ENCODE measurements at regions not wholly inside any gene's neighbourhood (a gene's known extent, or its start where the extent isn't known, plus 50 kb on each side); places are given as distances from the start of the nearest gene placed in this dataset.

DNA sequence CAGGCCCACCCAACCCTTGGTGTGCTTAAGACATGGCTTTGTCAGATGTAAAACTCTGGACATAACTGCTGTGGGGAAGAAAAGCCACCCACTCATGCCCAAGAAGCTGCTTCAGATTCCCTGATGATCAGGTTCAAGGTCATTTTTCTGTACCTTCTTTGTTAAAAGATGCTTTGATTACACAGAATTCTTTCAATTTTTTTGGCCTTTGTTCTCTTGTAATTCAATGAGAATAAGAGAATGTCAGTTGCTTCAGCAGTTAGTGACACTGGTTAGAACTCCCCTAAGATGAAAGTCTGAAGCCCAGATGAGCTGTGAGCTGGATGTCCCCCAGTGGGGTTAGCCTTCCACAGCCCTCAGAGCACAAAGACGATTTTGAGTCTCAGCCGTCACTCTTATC lies 152.7 kb downstream of the CHRM3 start:
- no peak for DNase-seq

DNA sequence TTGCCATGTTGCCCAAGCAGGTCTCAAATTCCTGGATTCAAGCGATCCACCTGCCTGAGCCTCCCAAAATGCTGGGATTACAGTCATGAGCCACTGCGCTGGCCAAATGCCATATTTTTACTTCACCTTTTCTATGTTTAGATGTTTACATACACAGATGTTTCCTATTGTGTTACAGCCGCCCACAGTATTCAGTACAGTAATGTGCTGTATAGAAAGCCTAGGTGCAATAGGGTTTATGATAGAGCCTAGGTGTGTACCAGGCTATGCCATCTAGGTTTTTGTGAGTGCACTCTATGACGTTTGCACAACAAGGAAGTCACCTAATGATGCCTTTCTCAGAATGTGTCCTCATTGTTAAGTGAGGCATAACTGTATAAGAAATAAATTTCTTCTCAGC lies 153.4 kb downstream of the CHRM3 start:
- no peak for DNase-seq

DNA sequence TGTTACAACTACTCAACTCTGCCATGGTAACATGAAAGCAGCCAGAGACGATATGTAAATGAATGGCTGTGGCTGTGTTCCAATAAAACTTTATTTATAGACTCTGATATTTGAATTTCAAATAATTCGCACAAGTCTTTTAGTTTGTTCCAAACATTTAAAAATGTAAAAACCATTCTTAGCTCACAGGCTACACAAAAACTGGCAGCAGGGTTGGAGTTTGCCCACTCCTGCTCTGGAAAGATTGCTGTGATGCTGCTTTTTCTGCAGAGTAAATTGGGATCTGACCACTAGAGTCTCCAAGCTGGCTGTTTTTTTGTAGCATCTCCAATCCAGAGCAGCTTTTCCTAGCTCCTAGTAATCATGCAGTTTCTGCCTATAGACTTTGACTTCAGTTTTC lies 157.5 kb downstream of the CHRM3 start:
- no peak for DNase-seq

DNA sequence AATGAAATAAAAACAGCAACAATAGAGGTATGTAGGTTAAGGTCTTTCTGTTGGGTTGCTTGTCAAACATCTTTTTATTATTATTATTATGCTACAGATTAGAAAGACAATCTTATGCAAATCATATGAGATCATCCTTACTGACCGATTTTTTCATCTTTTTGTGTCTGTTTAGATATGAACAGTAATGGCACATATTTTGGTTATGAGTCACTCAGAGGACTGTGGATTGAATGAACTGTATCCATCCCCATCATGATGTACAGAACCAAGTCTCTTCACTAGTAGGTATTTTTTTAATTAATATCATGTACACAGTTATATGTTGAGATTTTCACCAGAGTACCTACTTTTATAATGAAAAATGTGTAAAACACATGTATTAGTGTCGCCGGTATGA lies 159.1 kb downstream of the CHRM3 start:
- no peak for DNase-seq

DNA sequence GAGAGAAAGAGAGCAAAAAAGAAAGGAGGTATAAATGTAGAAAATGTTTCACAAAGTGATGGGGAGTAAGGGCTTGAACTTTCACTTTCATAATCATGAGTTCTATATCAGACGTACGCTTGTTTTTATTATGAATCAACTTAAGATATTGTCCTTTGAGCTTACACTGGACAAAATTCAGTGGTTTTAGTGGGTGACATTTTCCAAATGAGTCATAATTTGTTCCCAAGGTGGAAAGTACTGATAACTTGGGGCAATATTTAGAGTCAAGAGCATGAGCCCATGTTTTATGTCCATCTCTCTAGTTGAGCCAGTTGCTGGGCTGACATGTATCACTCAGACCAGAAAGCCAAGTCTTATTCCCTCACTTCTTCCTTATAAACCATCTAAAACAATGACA lies 161.6 kb downstream of the CHRM3 start:
- no peak for DNase-seq

DNA sequence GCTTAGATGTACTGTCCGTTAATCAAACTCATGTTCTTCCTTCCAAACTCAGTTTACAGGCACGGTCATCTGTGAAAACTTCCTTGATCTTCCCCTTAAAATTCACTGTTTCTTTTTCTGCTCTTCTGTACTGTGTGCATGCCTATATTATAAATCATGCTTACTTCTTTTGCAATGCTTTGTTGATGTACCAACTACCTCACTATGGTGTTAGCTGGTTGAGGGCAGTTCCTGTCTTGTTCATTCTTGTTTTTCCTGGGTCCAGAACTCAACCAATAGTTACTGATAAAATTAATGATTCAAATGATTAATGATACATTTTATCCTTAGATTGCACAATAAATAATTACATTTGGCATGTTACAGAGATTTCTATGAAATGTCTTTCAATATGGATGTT lies 163.8 kb downstream of the CHRM3 start:
- no peak for DNase-seq

DNA sequence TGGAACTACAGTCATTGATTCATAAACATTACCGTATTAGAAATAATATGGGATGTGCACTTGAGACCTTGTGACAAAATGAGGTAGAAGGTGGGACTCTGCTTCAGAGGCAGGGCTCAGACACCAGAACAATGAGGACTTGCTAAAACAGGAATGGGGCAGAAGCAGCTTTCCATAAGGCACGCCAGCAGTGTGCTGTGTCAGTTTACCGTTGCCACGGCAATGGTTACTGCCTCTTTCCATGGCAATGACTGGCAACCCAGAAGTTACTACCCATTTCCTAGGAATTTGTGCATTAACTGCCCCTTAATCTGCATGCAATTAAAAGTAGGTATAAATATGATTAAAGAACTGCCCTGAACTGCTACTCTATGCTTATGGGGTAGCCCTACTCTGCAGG lies 169.0 kb downstream of the CHRM3 start:
- DNase-seq, result no peak

DNA sequence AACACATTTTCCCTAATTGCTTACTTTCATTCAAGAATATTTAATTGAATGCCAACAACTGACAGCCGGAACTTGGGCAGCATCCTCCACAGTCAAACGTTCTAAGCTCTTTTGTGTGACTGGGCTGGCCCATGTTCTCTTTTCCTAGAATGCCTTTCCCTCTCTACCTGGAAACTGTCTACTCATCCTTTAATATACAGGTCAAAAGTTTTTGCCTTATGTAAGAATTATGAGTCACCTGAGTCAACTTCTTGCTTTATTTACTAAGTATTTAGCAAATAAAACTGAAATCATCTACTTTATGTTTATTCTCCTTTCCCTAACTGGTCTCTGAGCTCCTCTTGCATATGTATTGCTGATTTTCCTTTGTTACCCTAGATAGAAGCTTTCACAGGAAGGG lies 172.2 kb downstream of the CHRM3 start:
- DNase-seq, result no peak

DNA sequence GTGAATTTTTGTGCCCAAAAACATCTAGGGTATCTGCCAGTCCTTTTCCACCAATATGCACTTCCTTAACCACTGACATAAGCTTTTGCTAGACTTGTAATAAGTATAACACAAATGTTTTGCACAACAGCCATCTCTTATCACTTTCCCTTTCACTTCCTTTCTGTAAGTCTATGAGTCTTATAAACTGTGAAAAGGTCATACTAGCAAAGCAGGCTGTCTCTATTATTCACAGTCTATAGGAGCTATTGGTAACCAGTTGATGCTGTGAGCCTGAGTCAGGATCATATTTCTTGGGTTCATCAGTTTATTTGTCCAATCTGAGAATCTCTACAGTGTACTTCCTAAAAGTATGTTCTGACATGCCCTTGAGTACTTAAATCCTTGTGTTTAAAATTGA lies 172.6 kb downstream of the CHRM3 start:
- no peak for DNase-seq

DNA sequence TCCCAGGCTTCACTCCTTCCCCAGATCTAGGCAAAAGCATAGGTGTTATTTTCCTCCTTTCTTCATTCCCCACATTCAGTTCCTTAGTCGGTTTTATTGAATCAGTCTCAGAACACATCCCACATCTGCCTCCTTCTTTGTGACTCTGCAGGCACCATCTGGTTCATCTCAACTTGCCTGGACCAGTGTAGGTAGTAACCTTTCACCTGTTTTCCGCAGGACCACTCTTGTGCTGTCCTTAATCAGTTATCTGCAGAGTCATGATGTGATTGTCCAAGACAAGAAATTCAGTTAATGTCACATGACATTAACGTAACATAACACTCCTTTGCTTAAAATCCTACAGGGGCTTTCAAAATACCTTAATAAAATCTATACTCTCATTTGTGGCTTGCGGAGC lies 174.6 kb downstream of the CHRM3 start:
- no peak for DNase-seq

DNA sequence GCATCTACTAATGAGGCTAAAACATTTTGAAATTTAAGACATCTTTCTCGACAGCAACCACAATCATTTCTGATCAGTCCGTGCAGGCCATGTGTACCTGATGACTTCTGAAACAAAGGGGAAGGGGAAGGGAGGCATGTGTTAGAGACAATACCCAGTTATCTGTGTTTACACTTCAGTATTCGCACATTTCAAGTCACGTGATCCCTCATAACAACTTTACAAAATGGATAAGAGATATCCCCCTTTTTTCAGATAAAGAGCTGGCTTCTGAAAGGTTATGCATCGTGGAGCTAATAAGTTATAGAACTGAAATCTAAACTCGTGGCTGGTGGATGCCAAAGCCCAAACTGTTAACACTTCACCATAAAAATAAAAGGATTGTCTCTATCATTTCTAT lies 175.7 kb downstream of the CHRM3 start:
- DNase-seq, result no peak

DNA sequence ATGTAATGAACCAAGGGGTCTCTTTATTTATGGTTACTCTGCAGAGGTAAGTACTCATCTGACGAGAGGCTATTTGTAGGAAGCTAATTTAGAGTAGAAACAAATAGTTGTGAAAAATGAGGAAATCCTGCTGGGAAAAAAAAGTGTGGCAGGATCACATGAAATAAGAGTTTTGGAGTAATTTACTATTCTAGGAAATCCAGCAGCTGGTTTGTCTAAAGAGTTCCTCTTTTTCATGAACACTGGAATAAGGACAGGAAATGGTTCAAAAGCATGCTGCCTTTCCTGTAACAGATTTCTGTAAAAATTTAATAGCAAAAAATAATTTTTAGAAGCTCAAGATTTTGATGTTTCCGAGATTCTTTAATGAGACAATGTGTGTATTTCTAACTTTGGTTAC lies 177.3 kb downstream of the CHRM3 start:
- DNase-seq, result no peak

DNA sequence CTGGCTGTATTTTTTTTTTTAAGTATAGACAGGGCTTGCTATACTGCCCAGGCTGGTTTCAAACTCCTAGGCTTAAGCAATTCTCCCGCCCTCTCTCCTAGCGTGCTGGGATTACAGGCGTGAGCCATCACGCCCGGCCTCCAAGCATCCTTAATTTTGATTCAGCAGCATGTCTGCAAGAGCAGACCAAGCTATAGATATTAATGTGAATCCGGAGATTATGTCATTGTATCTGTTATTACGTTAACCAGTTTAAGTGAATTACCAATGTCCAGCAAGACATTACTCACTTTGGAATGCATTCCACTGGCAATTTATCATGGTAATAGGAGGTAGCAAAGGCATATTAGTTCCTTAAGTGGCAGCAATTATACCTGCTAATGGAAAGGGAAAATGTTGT lies 179.7 kb downstream of the CHRM3 start:
- DNase-seq, result no peak

DNA sequence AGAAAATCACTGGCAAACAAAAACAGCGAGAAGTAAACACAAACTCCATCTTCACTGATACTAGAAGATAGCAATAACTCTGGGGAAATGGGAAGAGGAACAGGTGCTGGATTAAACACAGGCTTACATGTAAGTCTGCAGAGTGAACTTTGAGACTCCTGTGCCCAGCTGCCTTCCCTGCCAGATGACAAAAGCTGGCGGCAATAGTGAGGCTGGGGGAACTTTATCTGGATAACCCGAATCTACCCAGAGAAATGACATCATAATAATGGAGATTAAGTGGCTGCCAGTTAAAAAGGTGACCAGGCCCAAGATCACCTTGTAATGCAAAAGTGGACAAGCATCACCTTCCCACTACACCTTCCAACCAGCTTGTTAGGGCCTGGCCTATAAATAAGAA lies 184.5 kb downstream of the CHRM3 start:
- DNase-seq, result no peak

DNA sequence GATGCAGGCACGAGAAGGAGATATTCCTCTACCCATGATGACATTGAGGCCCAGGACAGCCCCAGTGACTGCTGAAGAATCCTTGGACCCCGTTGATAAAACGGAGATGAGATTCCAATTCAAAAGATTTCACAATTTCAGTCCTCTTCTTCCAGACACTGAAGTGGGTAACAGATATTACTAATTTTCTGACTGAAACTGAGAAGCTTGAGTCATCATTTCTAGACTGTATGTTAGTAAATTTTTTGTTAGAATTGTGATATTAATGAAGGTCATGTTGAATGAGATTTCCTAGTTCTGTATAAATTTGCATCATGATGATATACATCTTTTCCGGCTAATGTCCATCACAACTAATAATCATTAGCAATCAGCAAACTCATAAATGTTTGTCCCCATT lies 185.8 kb downstream of the CHRM3 start:
- DNase-seq, result no peak

DNA sequence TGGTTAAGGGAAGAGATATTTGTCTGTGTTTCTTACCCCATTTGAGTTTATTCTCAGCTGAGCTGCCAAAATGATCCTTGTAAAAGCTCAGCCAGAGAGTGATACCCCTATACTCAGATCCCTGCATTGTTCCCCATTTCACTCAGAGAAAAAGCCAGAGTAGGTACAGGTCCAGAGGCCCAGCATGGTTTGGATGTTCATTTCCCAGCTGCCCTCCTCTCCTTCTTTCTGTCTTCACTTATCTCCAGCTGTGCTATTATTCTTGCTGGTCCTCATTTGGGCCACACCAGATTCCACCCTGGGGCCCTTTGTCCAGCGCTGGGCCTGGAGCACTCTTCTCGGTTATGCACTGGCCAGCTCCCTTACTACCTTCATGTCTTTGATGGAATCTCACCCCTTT lies 187.7 kb downstream of the CHRM3 start:
- DNase-seq, result no peak

DNA sequence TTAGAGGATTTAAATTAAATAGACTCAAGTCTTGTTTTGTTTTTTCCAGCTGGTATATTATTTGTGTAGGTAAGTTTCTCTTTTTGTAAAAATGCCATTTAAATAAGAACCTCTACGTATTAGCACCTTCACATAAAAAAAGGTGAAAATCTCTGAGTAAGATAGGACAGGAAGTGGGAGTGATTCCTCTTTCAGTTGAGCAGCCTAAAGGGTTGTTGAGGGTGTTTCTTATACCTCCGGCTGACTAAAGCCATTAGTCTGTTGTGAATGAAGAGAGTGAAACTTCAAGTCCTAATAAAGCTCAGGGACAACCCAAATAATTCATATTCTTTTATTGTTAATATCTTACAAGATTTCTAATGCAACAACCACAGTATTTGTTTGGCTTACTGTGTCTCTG lies 188.7 kb downstream of the CHRM3 start:
- no peak for DNase-seq

DNA sequence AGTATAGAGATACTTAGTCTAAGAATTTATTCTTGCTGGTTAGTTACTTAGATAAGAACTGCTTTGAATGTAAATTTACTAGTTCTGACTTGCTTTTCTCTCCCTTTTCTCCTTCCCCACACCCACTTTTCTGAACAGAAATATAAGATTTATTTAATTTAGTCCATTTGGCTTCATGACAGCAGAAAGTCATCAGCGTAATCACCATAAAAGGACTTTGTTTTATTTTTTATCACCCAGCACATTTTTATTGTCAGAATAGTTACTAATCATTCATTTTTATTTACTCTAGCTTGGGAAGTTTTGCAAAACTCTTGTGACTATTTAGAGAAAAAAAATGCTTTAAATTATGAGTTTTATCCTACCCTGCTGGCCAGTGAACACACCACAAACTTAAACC lies 197.2 kb downstream of the CHRM3 start:
- DNase-seq, result no peak

DNA sequence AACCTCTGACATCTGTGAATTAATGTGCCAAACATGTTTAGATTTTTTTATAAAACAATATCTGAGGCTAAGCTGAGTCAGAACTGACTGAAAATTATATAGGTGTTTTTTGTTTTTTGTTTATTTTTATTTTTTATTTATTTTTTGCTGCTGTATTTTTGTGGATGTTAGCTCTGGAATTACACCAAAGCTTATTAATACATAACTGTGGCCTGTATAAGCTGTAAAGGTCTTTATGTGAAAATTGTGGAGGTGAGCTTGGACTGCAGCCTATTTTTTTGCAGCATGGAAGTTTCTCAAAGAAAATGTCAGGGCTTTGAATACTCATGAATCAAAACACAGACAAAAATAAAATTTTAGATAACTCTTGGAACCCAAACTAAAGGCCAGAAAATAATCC lies 199.8 kb downstream of the CHRM3 start:
- DNase-seq, result no peak

DNA sequence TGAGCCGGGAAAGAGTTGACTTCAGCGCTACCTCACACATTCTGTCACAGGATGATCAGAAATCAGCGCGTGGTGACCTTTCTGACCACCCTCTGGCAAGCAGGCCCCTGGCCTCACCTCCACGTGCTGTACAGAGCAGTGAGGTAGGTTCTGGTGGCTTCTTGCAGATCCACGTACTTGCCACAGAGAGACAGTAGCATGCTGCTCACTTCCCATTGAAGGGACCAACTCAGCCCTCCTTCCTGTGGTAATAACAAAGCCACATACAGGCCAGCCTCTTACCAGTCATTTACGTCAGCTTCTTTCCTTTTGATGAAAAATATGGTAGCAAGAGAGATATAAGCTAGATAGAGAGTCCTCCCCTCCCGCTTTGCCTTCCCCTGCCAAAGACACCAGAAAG lies 200.7 kb downstream of the CHRM3 start:
- DNase-seq, result no peak

DNA sequence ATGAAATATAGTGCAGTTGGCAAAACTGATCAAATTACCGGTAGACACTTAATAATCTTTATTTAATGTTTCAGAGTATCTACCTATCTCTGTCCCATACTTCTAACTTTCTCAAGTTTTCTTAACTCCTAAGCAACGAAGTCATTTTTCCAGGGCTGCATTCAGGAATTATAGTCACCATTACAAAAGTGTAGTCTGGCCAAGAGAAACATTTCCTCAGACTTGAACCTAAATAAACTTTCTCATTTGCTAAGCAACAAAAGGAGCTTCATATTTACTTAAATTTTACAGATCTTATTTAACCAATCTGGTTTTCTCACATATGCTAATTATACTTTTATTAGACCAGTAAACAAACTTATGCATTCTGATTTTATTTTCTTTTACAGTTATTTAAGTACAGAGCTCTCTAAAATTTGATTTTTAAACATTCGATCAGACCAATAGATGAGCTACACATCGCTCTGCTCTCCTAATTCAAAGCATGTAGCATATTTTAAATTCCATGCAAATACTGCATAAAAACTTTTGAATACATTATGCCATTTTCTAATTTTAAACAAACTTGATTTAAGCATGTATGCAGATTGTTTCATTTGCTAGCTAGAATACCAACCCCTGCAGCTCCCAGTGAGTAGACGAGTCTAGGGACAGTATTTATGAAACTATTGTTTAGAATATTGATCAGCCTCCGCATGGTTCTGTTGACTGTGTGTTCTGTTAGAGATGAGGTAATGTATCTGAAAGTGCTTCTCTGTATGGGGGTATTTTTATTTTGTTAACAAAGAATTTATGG lies 201.4 kb downstream of the CHRM3 start:
- DNase-seq, result no peak

DNA sequence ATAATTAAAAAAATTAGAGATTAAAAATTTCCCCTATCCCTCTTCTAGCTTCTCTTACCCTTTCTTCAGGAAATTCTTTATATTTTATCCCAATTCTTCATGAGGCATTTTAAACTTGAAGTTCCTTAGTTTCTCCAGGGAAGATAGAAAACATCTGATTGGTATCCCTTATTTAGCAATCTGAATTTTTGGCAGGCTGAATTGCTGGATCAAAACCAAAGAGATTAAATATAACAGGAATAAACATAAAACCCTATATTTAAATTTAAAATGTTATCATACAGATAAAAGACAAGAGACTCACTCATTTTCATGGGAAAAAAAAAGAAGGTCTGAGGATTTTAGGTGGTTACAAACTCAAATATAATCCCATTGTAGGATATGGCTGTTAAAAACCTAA lies 204.2 kb downstream of the CHRM3 start:
- DNase-seq, result no peak

DNA sequence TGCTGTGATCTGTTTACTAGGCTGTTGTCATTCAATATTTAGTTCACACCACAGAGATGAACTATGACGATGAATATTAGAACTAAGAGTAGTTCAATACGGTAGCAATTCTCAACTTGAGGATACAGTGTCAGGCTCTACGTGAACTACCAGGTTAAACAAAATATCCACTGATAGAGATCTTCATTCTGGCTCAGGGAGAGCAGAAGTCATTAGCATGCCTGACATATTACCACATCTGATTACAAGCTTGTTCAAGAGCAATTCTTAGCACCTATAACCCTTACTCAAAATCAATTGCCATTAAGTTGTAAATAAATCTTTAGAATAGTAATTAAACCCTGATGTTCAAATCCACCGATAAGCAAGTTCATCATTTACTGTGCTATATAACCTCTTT lies 207.2 kb downstream of the CHRM3 start:
- no peak for DNase-seq

DNA sequence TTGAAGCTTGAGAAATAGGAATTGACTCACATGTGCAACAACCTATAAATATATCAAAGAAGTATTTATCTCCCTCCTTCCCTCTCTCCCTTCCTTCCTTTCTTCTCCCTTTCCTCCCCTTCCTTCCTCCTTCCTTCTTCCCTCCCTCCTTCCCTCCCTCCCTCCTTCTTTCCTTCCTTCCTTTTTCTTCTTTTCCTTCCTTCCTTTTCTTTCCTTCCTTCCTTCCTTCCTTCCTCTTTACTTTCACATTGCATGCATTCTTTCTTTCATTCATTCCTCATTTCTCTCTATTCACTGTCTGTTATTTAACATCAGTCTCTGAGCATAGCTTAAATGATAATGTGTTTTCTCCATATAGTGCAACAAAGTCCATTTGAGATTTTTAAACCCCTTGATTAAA lies 214.2 kb downstream of the CHRM3 start:
- no peak for DNase-seq

DNA sequence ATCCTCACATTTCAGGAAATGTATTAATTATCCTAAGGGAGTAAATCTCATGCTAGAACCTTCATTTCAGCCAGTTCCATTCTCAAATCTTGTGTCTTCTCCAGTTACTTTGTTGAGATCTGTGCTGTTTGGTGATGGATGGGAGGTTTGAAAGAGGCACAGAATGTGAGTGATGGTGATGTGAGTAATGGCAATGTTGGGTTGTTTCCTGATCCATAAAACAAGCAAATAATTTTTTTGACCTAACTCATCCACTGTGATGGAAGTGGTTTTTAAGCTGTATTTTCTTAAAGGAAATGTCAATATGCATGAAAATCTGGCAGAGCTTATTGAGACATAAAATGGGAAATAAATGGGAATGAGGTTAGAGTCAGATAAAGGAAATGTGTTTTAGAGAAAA lies 214.7 kb downstream of the CHRM3 start:
- no peak for DNase-seq

DNA sequence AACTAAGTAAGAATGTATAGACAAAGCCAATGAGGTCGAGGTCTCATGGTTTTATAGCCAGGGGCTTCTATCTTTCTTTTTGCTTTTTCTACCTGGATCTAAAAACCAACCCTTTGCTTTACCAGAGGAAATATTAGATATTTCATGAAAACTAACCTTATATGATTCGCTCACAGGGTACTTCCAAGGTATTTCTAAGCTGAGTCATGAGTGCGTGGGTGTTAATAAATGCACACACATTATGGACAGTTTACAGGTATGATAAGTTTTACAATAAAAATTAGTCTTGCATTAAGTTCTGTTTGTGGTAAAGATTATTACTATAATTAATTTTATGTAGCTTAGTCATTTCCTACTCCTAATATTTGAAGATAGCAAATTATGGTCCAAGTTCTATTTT lies 217.2 kb downstream of the CHRM3 start:
- no peak for DNase-seq
